ENCODE measurements at regions not wholly inside any gene's neighbourhood (a gene's known extent, or its start where the extent isn't known, plus 50 kb on each side); places are given as distances from the start of the nearest gene placed in this dataset.

DNA sequence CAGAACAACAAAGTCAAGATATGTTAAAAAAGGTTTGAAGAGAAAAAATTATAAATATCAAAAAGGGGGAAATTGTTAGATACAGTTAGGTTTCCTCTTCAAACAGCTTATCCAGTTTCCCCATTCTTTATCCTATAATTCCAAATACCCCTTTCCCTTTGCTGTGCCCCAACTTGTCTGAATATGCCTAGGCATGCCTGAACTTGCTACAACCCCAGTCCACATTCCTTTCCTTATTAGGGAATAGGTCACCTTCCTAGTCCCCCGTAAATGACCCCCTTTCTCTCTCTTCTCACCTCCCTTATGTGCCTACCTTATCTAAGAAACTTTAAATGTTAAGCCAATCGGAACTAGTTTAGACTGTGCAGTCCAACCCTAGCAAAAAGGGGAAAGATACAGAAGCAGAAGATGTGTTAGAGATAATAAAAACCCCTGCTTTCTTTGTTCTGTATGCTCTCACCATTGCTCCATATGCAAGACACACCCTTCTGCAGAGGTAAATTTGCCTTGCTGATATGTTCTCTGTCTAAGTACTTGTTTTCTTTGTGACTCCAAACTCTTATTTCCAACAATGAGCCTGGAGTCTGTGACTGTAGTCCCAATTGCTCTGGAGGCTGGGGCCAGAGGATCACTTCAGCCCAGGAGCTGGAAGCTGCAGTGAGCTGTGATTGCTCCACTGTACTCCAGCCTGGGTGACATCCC is 810.1 kb downstream of the PLA2G4A start:
- ATAC-seq (ENCODE audit: insufficient read depth, low read depth) (no peak), DNase-seq (no peak)
- H3K4me3 ChIP-seq (ENCODE audit: low read depth in 1 of 2, low read length in 2 of 2), result no peak overlapping the region
- no peaks in the 10 kb centered on the region for H4K20me1 ChIP-seq (ENCODE audit: insufficient read depth, low read length)
- H3K36me3 ChIP-seq (ENCODE audit: insufficient read depth, low read length), result no peaks in the 10 kb centered on the region
- H2AFZ ChIP-seq (ENCODE audit: low read depth, low read length), result no peak overlapping the region
- no peak overlapping the region for H3K4me2 ChIP-seq (ENCODE audit: insufficient read depth, low read length)
- H3K27ac ChIP-seq (ENCODE audit: low read length), result no peak overlapping the region
- H3K9ac ChIP-seq (ENCODE audit: low read depth, low read length), result no peak overlapping the region
- TF ChIP-seq EZH2 (IDR thresholded peaks at IDR 0.05; ENCODE audit: borderline replicate concordance, low read depth, low read length, severe bottlenecking) (no peak), CTCF (IDR thresholded peaks at IDR 0.05; ENCODE audit: borderline replicate concordance, extremely low read depth, low read length, poor library complexity, severe bottlenecking) (no peak)
- H3K9me3 ChIP-seq (ENCODE audit: insufficient read depth, low read length, severe bottlenecking), result no peaks in the 10 kb centered on the region
- H3K27me3 ChIP-seq (ENCODE audit: insufficient read depth, low read length, poor library complexity), result no peaks in the 10 kb centered on the region
- no peaks in the 10 kb centered on the region for H3K4me1 ChIP-seq (ENCODE audit: insufficient read depth, low read length)
- no peaks in the 10 kb centered on the region for H3K79me2 ChIP-seq (ENCODE audit: insufficient read depth, low read length)

DNA sequence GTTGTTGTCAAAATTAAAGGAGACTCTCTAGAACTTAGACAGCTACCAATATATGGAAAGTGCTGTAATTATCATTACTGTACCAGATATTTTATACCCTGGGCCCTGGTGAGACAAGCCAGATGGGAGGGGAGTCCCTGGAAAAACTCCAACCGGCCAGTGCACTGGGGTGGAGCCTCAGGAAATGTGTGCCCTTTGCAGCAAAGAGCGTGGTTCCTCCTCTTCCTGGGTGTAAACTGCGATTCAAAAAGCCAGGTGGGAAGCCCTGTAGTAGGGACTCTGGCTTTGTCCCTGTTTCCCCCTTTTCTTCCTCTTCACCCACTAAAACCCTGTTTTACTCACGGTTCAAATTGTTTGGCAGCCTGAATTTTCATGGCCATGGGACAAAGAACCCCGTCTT is 812.3 kb downstream of the PLA2G4A start:
- H3K79me2 ChIP-seq (ENCODE audit: insufficient read depth, low read length), result no peaks in the 10 kb centered on the region
- H3K4me1 ChIP-seq (ENCODE audit: insufficient read depth, low read length), result no peaks in the 10 kb centered on the region
- H2AFZ ChIP-seq (ENCODE audit: low read depth, low read length), result no peak overlapping the region
- H3K4me3 ChIP-seq (ENCODE audit: low read depth in 1 of 2, low read length in 2 of 2), result no peak overlapping the region
- H3K27ac ChIP-seq (ENCODE audit: low read length), result no peak overlapping the region
- H3K9ac ChIP-seq (ENCODE audit: low read depth, low read length), result no peak overlapping the region
- DNase-seq (no peak), ATAC-seq (ENCODE audit: insufficient read depth, low read depth) (no peak)
- TF ChIP-seq EZH2 (IDR thresholded peaks at IDR 0.05; ENCODE audit: borderline replicate concordance, low read depth, low read length, severe bottlenecking) (no peak), CTCF (IDR thresholded peaks at IDR 0.05; ENCODE audit: borderline replicate concordance, extremely low read depth, low read length, poor library complexity, severe bottlenecking) (no peak)
- no peaks in the 10 kb centered on the region for H3K27me3 ChIP-seq (ENCODE audit: insufficient read depth, low read length, poor library complexity)
- H3K36me3 ChIP-seq (ENCODE audit: insufficient read depth, low read length), result no peaks in the 10 kb centered on the region
- no peaks in the 10 kb centered on the region for H3K9me3 ChIP-seq (ENCODE audit: insufficient read depth, low read length, severe bottlenecking)
- H4K20me1 ChIP-seq (ENCODE audit: insufficient read depth, low read length), result no peaks in the 10 kb centered on the region
- no peak overlapping the region for H3K4me2 ChIP-seq (ENCODE audit: insufficient read depth, low read length)

DNA sequence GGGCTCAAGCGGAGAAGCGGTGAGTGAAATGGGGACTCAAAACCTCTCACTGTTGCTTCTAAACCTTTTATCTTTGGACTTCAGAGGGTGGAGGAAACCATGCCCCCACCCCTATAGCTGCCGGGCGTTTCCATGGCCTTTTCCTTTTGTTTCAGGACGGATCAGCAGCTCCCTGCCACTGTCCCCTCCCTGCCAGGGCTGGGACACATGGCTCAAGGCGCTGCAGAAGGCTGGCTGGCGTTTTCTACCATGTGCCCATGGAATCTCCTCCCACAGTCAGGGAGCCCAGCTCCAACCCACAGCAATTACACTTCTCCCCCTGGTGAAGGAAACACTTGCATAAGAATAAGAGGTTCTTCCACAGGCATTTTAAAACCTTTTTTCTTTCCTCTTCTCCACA is 812.7 kb downstream of the PLA2G4A start:
- no peak overlapping the region for H3K4me3 ChIP-seq (ENCODE audit: low read depth in 1 of 2, low read length in 2 of 2)
- DNase-seq, result no peak
- no peak overlapping the region for H2AFZ ChIP-seq (ENCODE audit: low read depth, low read length)

More for the DNA sequence above, 812.7 kb downstream of the PLA2G4A start:
- ATAC-seq (ENCODE audit: insufficient read depth, low read depth), result no peak
- H3K9me3 ChIP-seq (ENCODE audit: insufficient read depth, low read length, severe bottlenecking), result no peaks in the 10 kb centered on the region
- no peaks in the 10 kb centered on the region for H3K79me2 ChIP-seq (ENCODE audit: insufficient read depth, low read length)
- no peaks in the 10 kb centered on the region for H3K4me1 ChIP-seq (ENCODE audit: insufficient read depth, low read length)
- no peaks in the 10 kb centered on the region for H4K20me1 ChIP-seq (ENCODE audit: insufficient read depth, low read length)
- no peak overlapping the region for H3K4me2 ChIP-seq (ENCODE audit: insufficient read depth, low read length)
- H3K27me3 ChIP-seq (ENCODE audit: insufficient read depth, low read length, poor library complexity), result no peaks in the 10 kb centered on the region
- no peak overlapping the region for H3K9ac ChIP-seq (ENCODE audit: low read depth, low read length)
- TF ChIP-seq CTCF (IDR thresholded peaks at IDR 0.05; ENCODE audit: borderline replicate concordance, extremely low read depth, low read length, poor library complexity, severe bottlenecking) (no peak), EZH2 (IDR thresholded peaks at IDR 0.05; ENCODE audit: borderline replicate concordance, low read depth, low read length, severe bottlenecking) (no peak)
- no peak overlapping the region for H3K27ac ChIP-seq (ENCODE audit: low read length)
- no peaks in the 10 kb centered on the region for H3K36me3 ChIP-seq (ENCODE audit: insufficient read depth, low read length)
